Skeletal muscle satellite cell (primary cell): ENCODE measurements at regions not wholly inside any gene's neighbourhood (a gene's known extent, or its start where the extent isn't known, plus 50 kb on each side); places are given as distances from the start of the nearest gene placed in this dataset.
"Not testable (repeated sequence)": the region's sequence is repeated elsewhere in the genome, so short reads cannot be mapped to it uniquely, and the experiment has no call there.

ENCODE experiments used
- H3K27me3 ChIP-seq: 2 replicates; pipeline ENCODE4 v1.7.0; 2013; ENCODE audit warnings: low read length; ENCODE audit not compliant: control insufficient read depth, insufficient read depth
- H3K36me3 ChIP-seq: 2 replicates; pipeline ENCODE4 v1.7.0; 2013; ENCODE audit warnings: mild to moderate bottlenecking, control low read depth, low read length; ENCODE audit not compliant: insufficient read depth
- H3K4me1 ChIP-seq: 2 replicates; pipeline ENCODE4 v1.7.0; 2013; ENCODE audit warnings: low read length; ENCODE audit not compliant: control insufficient read depth, insufficient read depth
- H3K4me2 ChIP-seq: 2 replicates; pipeline ENCODE4 v1.7.0; 2013; ENCODE audit warnings: mild to moderate bottlenecking, low read length
- H3K4me3 ChIP-seq: 2 replicates; pipeline ENCODE4 v1.7.0; 2013; ENCODE audit warnings: low read length
- H3K9ac ChIP-seq: 2 replicates; pipeline ENCODE4 v1.7.0; 2013; ENCODE audit warnings: mild to moderate bottlenecking, low read depth, low read length, moderate library complexity
- H3K9me3 ChIP-seq: replicated peaks from 2 replicates; pipeline ENCODE4 v1.7.0; 2013; ENCODE audit warnings: mild to moderate bottlenecking, control low read depth, low read length

- Histone ChIP-seq H3K4me1 (no peaks in the 10 kb centered on the region), H3K9ac (no peak overlapping the region), H3K9me3 (no peaks in the 10 kb centered on the region), H3K36me3 (no peaks in the 10 kb centered on the region), H3K27me3 (no peaks in the 10 kb centered on the region), H3K4me2 (no peak overlapping the region), H3K4me3 (no peak overlapping the region)
Observed at GRCh38 chr13:97761796-97762540, 191.5 kb upstream of the IPO5 start.

GRCh38 chr13:97766749-97767148 is 186.7 kb upstream of the IPO5 start:
- Histone ChIP-seq H3K27me3 (no peaks in the 10 kb centered on the region), H3K36me3 (no peaks in the 10 kb centered on the region), H3K9me3 (no peaks in the 10 kb centered on the region), H3K9ac (no peak overlapping the region), H3K4me3 (no peak overlapping the region), H3K4me2 (no peak overlapping the region), H3K4me1 (no peaks in the 10 kb centered on the region)

- Histone ChIP-seq H3K4me3 (no peak overlapping the region), H3K36me3 (no peaks in the 10 kb centered on the region), H3K9me3 (no peaks in the 10 kb centered on the region), H3K4me1 (no peaks in the 10 kb centered on the region), H3K4me2 (no peak overlapping the region), H3K9ac (no peak overlapping the region), H3K27me3 (no peaks in the 10 kb centered on the region)
Observed at GRCh38 chr13:97768134-97768533, 185.3 kb upstream of the IPO5 start.

GRCh38 chr13:97770231-97770630 is 183.2 kb upstream of the IPO5 start:
- not testable (repeated sequence) for H3K36me3 ChIP-seq, H3K4me2 ChIP-seq, H3K4me1 ChIP-seq, H3K4me3 ChIP-seq, H3K9ac ChIP-seq, H3K9me3 ChIP-seq, H3K27me3 ChIP-seq

GRCh38 chr13:97772466-97772865 is 181.0 kb upstream of the IPO5 start:
- H3K4me3 ChIP-seq, H3K4me1 ChIP-seq, H3K27me3 ChIP-seq, H3K4me2 ChIP-seq, H3K9ac ChIP-seq, H3K9me3 ChIP-seq, H3K36me3 ChIP-seq: not testable (repeated sequence)

- H3K4me2 ChIP-seq, H3K27me3 ChIP-seq, H3K9me3 ChIP-seq, H3K9ac ChIP-seq, H3K36me3 ChIP-seq, H3K4me3 ChIP-seq, H3K4me1 ChIP-seq: not testable (repeated sequence)
Observed at GRCh38 chr13:97774391-97775100, 178.9 kb upstream of the IPO5 start.

GRCh38 chr13:97780486-97780885 is 173.0 kb upstream of the IPO5 start:
- H3K4me3 ChIP-seq, result no peak overlapping the region
- no peaks in the 10 kb centered on the region for H3K4me1 ChIP-seq
- no peaks in the 10 kb centered on the region for H3K9me3 ChIP-seq
- no peak overlapping the region for H3K9ac ChIP-seq
- no peaks in the 10 kb centered on the region for H3K27me3 ChIP-seq
- H3K36me3 ChIP-seq, result no peaks in the 10 kb centered on the region
- no peak overlapping the region for H3K4me2 ChIP-seq

GRCh38 chr13:97781891-97782305 is 171.6 kb upstream of the IPO5 start:
- Histone ChIP-seq H3K4me1 (no peaks in the 10 kb centered on the region), H3K9ac (no peak overlapping the region), H3K36me3 (no peaks in the 10 kb centered on the region), H3K27me3 (no peaks in the 10 kb centered on the region), H3K9me3 (no peaks in the 10 kb centered on the region), H3K4me3 (no peak overlapping the region), H3K4me2 (no peak overlapping the region)

- Histone ChIP-seq H3K4me3 (no peak overlapping the region), H3K4me2 (no peak overlapping the region), H3K36me3 (no peaks in the 10 kb centered on the region), H3K9me3 (no peaks in the 10 kb centered on the region), H3K9ac (no peak overlapping the region), H3K27me3 (no peaks in the 10 kb centered on the region), H3K4me1 (no peaks in the 10 kb centered on the region)
Observed at GRCh38 chr13:97786510-97786909, 167.0 kb upstream of the IPO5 start.

- Histone ChIP-seq H3K27me3 (peaks cover 13% of the 10 kb centered on the region), H3K4me1 (no peaks in the 10 kb centered on the region), H3K4me2 (no peak overlapping the region), H3K9ac (no peak overlapping the region), H3K9me3 (no peaks in the 10 kb centered on the region), H3K36me3 (no peaks in the 10 kb centered on the region), H3K4me3 (no peak overlapping the region)
Observed at GRCh38 chr13:97797553-97797952, 155.9 kb upstream of the IPO5 start.

- Histone ChIP-seq H3K4me3 (no peak overlapping the region), H3K4me2 (no peak overlapping the region), H3K9ac (no peak overlapping the region), H3K4me1 (no peaks in the 10 kb centered on the region), H3K9me3 (no peaks in the 10 kb centered on the region), H3K36me3 (no peaks in the 10 kb centered on the region), H3K27me3 (peaks cover 15% of the 10 kb centered on the region)
Observed at GRCh38 chr13:97798171-97798821, 155.2 kb upstream of the IPO5 start.
